CD4-positive, CD25-positive, alpha-beta regulatory T cell (primary cell): ENCODE measurements at regions not wholly inside any gene's neighbourhood (a gene's known extent, or its start where the extent isn't known, plus 50 kb on each side); places are given as distances from the start of the nearest gene placed in this dataset.

Experiments used
- ATAC-seq, 2 donors: fragments of 150-1000 bp; cut with Tn5 transposase; one replicate each; pipeline ENCODE4 v1.10.0; 2021; ENCODE audit warnings: low read depth in 2 of 2, moderate number of reproducible peaks in 2 of 2, moderate library complexity in 1 of 2
- DNase-seq, 3 donors: peaks; one replicate each; pipeline versions ENCODE4 v3.0.0 to v3.0.0-alpha.2; 2012 to 2022; ENCODE audit warnings: mixed read lengths in 1 of 3
- H3K27ac ChIP-seq: one replicate; pipeline ENCODE4 v1.7.0; 2013; ENCODE audit warnings: mild to moderate bottlenecking, low read length; ENCODE audit not compliant: insufficient read depth, poor library complexity, severe bottlenecking
- H3K27me3 ChIP-seq: one replicate; pipeline ENCODE4 v1.7.0; 2013; ENCODE audit warnings: low read length; ENCODE audit not compliant: control insufficient read depth, insufficient read depth
- H3K36me3 ChIP-seq: one replicate; pipeline ENCODE4 v1.7.0; 2013; ENCODE audit warnings: mild to moderate bottlenecking, low read length, moderate library complexity; ENCODE audit not compliant: control insufficient read depth, insufficient read depth
- H3K4me1 ChIP-seq: 2 replicates; pipeline ENCODE4 v1.7.0; 2013; ENCODE audit warnings: mild to moderate bottlenecking, low read length; ENCODE audit not compliant: insufficient read depth, control insufficient read depth, poor library complexity, severe bottlenecking
- H3K4me3 ChIP-seq: one replicate; pipeline ENCODE4 v1.7.0; 2013; ENCODE audit warnings: low read depth, mild to moderate bottlenecking, low read length, moderate library complexity
- H3K9me3 ChIP-seq, 2 experiments: 1 replicate in 1 of 2; 2 replicates in 1 of 2; pipeline ENCODE4 v1.7.0; 2013; ENCODE audit warnings: low read length in 2 of 2, mild to moderate bottlenecking in 1 of 2, moderate library complexity in 1 of 2; ENCODE audit not compliant: control insufficient read depth in 2 of 2
- H3K27ac Mint-ChIP-seq, 3 donors: one replicate each; pipeline ENCODE4 v1.8.0; 2020 to 2022; ENCODE audit warnings: mild to moderate bottlenecking in 3 of 3, mixed read lengths in 3 of 3, moderate library complexity in 2 of 3
- H3K27me3 Mint-ChIP-seq: one replicate; pipeline ENCODE4 v1.8.0; 2022; ENCODE audit warnings: mild to moderate bottlenecking, mixed read lengths
- H3K36me3 Mint-ChIP-seq: one replicate; pipeline ENCODE4 v1.8.0; 2020; ENCODE audit warnings: mixed read lengths
- H3K4me1 Mint-ChIP-seq, 4 donors: one replicate each; pipeline ENCODE4 v1.8.0; 2020 to 2022; ENCODE audit warnings: mixed read lengths in 4 of 4, mild to moderate bottlenecking in 1 of 4
- H3K4me3 Mint-ChIP-seq, 4 donors: one replicate each; pipeline ENCODE4 v1.8.0; 2020 to 2022; ENCODE audit warnings: mild to moderate bottlenecking in 4 of 4, mixed read lengths in 4 of 4, moderate library complexity in 3 of 4
- H3K9me3 Mint-ChIP-seq, 7 donors: one replicate each; pipeline ENCODE4 v1.8.0; 2020 to 2022; ENCODE audit warnings: mixed read lengths in 7 of 7, mild to moderate bottlenecking in 3 of 7, moderate library complexity in 2 of 7

- DNase-seq (no peak), ATAC-seq (no peak)
- H3K27me3 ChIP-seq = no peaks in the 10 kb centered on the region
- no peaks in the 10 kb centered on the region for H3K9me3 ChIP-seq
- Mint-ChIP-seq H3K4me1 (no peaks in the 10 kb centered on the region), H3K27ac (no peak overlapping the region), H3K27me3 (peaks cover 5% of the 10 kb centered on the region), H3K9me3 (peaks cover 0 to 4% (median 0%) of the 10 kb centered on the region in 7 donors), H3K4me3 (no peak overlapping the region), H3K36me3 (no peaks in the 10 kb centered on the region)
- no peak overlapping the region for H3K27ac ChIP-seq
- no peak overlapping the region for H3K4me3 ChIP-seq
- no peaks in the 10 kb centered on the region for H3K36me3 ChIP-seq
- no peaks in the 10 kb centered on the region for H3K4me1 ChIP-seq
Observed at GRCh38 chr1:55474168-55474786, 259.1 kb upstream of the USP24 start.

- no peak overlapping the region for H3K4me3 Mint-ChIP-seq
- H3K9me3 Mint-ChIP-seq = peaks cover 0 to 4% (median 0%) of the 10 kb centered on the region in 7 donors
- H3K27ac Mint-ChIP-seq = no peak overlapping the region
- no peaks in the 10 kb centered on the region for H3K4me1 ChIP-seq
- H3K9me3 ChIP-seq = no peaks in the 10 kb centered on the region
- H3K27me3 Mint-ChIP-seq = no peaks in the 10 kb centered on the region
- H3K36me3 Mint-ChIP-seq = no peaks in the 10 kb centered on the region
- H3K4me3 ChIP-seq = no peak overlapping the region
- DNase-seq (no peak), ATAC-seq (no peak)
- H3K27me3 ChIP-seq = no peaks in the 10 kb centered on the region
- no peak overlapping the region for H3K27ac ChIP-seq
- H3K36me3 ChIP-seq = no peaks in the 10 kb centered on the region
- H3K4me1 Mint-ChIP-seq = no peaks in the 10 kb centered on the region
Observed at GRCh38 chr1:55473661-55474060, 258.5 kb upstream of the USP24 start.

DNA sequence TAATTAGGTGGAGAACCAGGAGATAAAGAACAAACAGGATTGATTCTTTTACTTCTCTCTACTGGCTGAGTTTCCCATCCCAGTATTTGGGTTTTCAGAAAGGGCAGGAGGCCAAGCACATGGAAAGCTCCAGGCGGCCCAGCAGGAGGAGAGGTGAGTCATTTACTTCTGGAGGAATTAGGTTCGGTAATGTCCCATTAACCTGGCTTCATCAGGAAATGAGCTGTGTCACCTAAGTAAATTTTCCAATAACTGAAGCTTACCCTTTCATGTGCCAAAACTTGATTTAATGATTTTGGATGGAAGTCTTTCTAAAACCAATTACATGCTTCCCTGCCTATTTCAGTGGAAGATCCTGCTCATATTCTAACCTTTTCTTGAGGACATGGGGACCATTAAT, 257.6 kb upstream of the USP24 start:
- no peaks in the 10 kb centered on the region for H3K36me3 ChIP-seq
- H3K27me3 ChIP-seq = no peaks in the 10 kb centered on the region
- Mint-ChIP-seq H3K27me3 (no peaks in the 10 kb centered on the region), H3K27ac (no peak overlapping the region), H3K4me1 (no peaks in the 10 kb centered on the region), H3K4me3 (no peak overlapping the region), H3K9me3 (peaks cover 0 to 4% (median 0%) of the 10 kb centered on the region in 7 donors), H3K36me3 (no peaks in the 10 kb centered on the region)
- H3K27ac ChIP-seq = no peak overlapping the region
- ATAC-seq (no peak), DNase-seq (no peak)
- H3K9me3 ChIP-seq = no peaks in the 10 kb centered on the region
- H3K4me1 ChIP-seq = no peaks in the 10 kb centered on the region
- no peak overlapping the region for H3K4me3 ChIP-seq

DNA sequence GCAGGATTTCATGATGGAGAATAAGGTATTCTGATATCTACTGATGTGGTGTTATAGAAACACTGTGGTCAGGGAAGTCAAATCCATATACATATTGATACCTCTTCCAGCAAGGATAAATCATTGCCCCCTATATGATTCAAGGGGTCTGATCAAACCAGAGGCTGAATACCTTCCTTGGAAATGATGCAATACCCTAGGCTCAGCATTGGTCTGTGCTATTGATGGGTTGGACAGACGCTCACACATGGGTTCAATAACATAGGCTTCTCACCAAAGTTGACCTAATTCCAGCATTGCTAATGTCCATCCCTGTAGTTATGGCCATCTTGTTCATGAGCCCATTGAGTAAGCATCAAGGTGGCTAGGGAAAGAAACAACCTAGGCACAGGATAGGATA, 257.0 kb upstream of the USP24 start:
- no peaks in the 10 kb centered on the region for H3K4me1 Mint-ChIP-seq
- ATAC-seq (no peak), DNase-seq (no peak)
- H3K9me3 ChIP-seq = no peaks in the 10 kb centered on the region
- H3K27me3 ChIP-seq = no peaks in the 10 kb centered on the region
- no peaks in the 10 kb centered on the region for H3K4me1 ChIP-seq
- no peaks in the 10 kb centered on the region for H3K36me3 Mint-ChIP-seq
- H3K36me3 ChIP-seq = no peaks in the 10 kb centered on the region
- H3K27ac Mint-ChIP-seq = no peak overlapping the region
- no peak overlapping the region for H3K27ac ChIP-seq
- peaks cover 0 to 4% (median 0%) of the 10 kb centered on the region in 7 donors for H3K9me3 Mint-ChIP-seq
- H3K27me3 Mint-ChIP-seq = no peaks in the 10 kb centered on the region
- no peak overlapping the region for H3K4me3 Mint-ChIP-seq
- H3K4me3 ChIP-seq = no peak overlapping the region

DNA sequence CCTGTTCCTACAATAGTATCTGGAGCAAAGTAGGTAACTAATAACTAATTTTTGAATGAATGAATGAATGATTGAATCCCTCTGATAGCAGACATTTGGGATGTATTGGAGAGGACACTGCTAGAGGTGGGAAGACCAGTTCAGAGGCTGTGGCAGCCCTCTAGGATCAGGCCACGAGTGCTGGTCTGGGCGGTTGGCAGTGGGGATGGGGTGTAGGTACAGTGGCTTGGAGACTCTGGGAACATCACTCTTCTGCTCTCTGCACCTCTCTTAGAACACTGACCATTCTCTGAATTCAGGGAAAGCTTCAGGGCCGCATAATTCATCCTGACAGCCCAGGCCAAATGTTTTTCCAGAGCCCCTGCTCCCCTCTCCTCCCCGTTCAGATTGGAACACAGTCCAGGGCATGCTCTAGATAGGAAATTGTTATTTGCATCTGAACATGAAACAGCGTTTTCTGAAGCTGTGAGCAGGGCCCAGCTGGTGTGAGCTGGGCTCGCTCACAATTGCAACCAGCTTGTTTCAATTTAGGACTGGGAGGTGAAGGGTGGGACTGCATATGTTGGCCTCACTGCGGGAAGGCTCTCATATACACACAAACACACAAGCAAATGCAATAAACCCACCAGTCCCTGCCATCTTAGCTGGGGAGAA, 253.1 kb upstream of the USP24 start:
- Mint-ChIP-seq H3K4me3 (no peak overlapping the region), H3K27me3 (no peaks in the 10 kb centered on the region)

GRCh38 chr1:55466921-55467320, 251.8 kb upstream of the USP24 start:
- H3K36me3 ChIP-seq = no peaks in the 10 kb centered on the region
- H3K9me3 Mint-ChIP-seq = no peaks in the 10 kb centered on the region

More for the DNA sequence above, 253.1 kb upstream of the USP24 start:
- Histone ChIP-seq H3K4me1 (no peaks in the 10 kb centered on the region), H3K27ac (no peak overlapping the region), H3K4me3 (no peak overlapping the region), H3K27me3 (peaks cover 2% of the 10 kb centered on the region), H3K9me3 (no peaks in the 10 kb centered on the region), H3K36me3 (no peaks in the 10 kb centered on the region)
- H3K27ac Mint-ChIP-seq = no peak overlapping the region
- H3K4me1 Mint-ChIP-seq = no peaks in the 10 kb centered on the region
- H3K9me3 Mint-ChIP-seq = no peaks in the 10 kb centered on the region
- DNase-seq = no peak
- no peak for ATAC-seq
- H3K36me3 Mint-ChIP-seq = no peaks in the 10 kb centered on the region

DNA sequence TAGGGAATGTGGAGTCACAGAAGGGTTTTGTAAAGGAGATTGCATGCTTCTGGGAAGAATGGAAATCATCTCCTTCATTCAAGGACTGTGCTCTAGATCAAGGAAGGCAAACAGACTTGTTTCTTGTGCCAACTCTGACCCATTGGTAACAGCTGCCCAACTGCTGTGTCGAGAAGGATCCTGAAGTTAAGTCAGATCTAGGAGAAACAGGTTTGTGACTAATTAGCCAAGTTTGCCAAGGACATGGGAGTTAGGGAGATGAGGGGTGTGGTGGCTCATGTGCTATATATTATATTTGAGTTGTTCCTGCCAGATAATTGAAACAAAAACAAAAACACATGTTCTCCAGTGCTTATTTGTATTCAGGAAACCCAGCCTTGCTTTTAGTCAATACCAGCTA, 251.2 kb upstream of the USP24 start:
- Histone ChIP-seq H3K27ac (no peak overlapping the region), H3K4me3 (no peak overlapping the region), H3K9me3 (no peaks in the 10 kb centered on the region), H3K36me3 (no peaks in the 10 kb centered on the region), H3K4me1 (no peaks in the 10 kb centered on the region), H3K27me3 (peaks cover 2% of the 10 kb centered on the region)
- Mint-ChIP-seq H3K9me3 (no peaks in the 10 kb centered on the region), H3K4me3 (no peak overlapping the region), H3K27ac (no peak overlapping the region), H3K27me3 (no peaks in the 10 kb centered on the region), H3K36me3 (no peaks in the 10 kb centered on the region), H3K4me1 (no peaks in the 10 kb centered on the region)
- ATAC-seq = no peak
- DNase-seq = no peak

More at GRCh38 chr1:55466921-55467320, 251.8 kb upstream of the USP24 start:
- no peaks in the 10 kb centered on the region for H3K9me3 ChIP-seq
- H3K27ac ChIP-seq = no peak overlapping the region
- no peaks in the 10 kb centered on the region for H3K36me3 Mint-ChIP-seq
- no peaks in the 10 kb centered on the region for H3K4me1 ChIP-seq
- ATAC-seq (no peak), DNase-seq (no peak)
- H3K4me3 Mint-ChIP-seq = no peak overlapping the region
- no peaks in the 10 kb centered on the region for H3K4me1 Mint-ChIP-seq
- no peaks in the 10 kb centered on the region for H3K27me3 Mint-ChIP-seq
- no peak overlapping the region for H3K27ac Mint-ChIP-seq
- peaks cover 2% of the 10 kb centered on the region for H3K27me3 ChIP-seq
- H3K4me3 ChIP-seq = no peak overlapping the region

GRCh38 chr1:55464550-55464949, 249.4 kb upstream of the USP24 start:
- Histone ChIP-seq H3K4me3 (no peak overlapping the region), H3K36me3 (no peaks in the 10 kb centered on the region), H3K4me1 (no peaks in the 10 kb centered on the region), H3K27me3 (peaks cover 2% of the 10 kb centered on the region), H3K27ac (no peak overlapping the region), H3K9me3 (no peaks in the 10 kb centered on the region)
- H3K36me3 Mint-ChIP-seq = no peaks in the 10 kb centered on the region
- no peak for ATAC-seq
- H3K27me3 Mint-ChIP-seq = no peaks in the 10 kb centered on the region
- no peak for DNase-seq
- H3K9me3 Mint-ChIP-seq = no peaks in the 10 kb centered on the region
- no peak overlapping the region for H3K27ac Mint-ChIP-seq
- H3K4me3 Mint-ChIP-seq = no peak overlapping the region
- no peaks in the 10 kb centered on the region for H3K4me1 Mint-ChIP-seq
